HG02840 (cell line): ENCODE measurements at regions not wholly inside any gene's neighbourhood (a gene's known extent, or its start where the extent isn't known, plus 50 kb on each side); places are given as distances from the start of the nearest gene placed in this dataset.
"Not testable (repeated sequence)": the region's sequence is repeated elsewhere in the genome, so short reads cannot be mapped to it uniquely, and the experiment has no call there.

Experiments
- ATAC-seq: cut with Tn5 transposase; IDR thresholded peaks from one replicate; pipeline ENCODE4 v1.9.1; 2021; ENCODE audit warnings: mild to moderate bottlenecking, moderate library complexity, moderate number of reproducible peaks; ENCODE audit not compliant: unreplicated experiment, low FRiP score

GRCh38 chr12:13526185-13526921 is 329.8 kb downstream of the EMP1 start:
- ATAC-seq: not testable (repeated sequence)

- ATAC-seq: no peak
These were observed 327.2 kb downstream of the EMP1 start for GRCh38 chr12:13523536-13524307.

GRCh38 chr12:13518034-13518433 is 321.5 kb downstream of the EMP1 start:
- not testable (repeated sequence) for ATAC-seq

GRCh38 chr12:13509740-13510139 is 313.2 kb downstream of the EMP1 start:
- ATAC-seq: no peak

GRCh38 chr12:13505636-13506035 is 309.1 kb downstream of the EMP1 start:
- no peak for ATAC-seq

- ATAC-seq: no peak
These were observed 308.7 kb downstream of the EMP1 start for GRCh38 chr12:13505224-13505623.

- ATAC-seq: no peak
These were observed 308.2 kb downstream of the EMP1 start for GRCh38 chr12:13504736-13505135.

- ATAC-seq: no peak
These were observed 307.5 kb downstream of the EMP1 start for GRCh38 chr12:13504074-13504473.

GRCh38 chr12:13503094-13503835 is 306.7 kb downstream of the EMP1 start:
- no peak for ATAC-seq

- ATAC-seq: no peak
These were observed 302.5 kb downstream of the EMP1 start for GRCh38 chr12:13499008-13499407.

GRCh38 chr12:13496111-13496510 is 299.6 kb downstream of the EMP1 start:
- no peak for ATAC-seq

- no peak for ATAC-seq
These were observed 292.7 kb downstream of the EMP1 start for GRCh38 chr12:13489246-13489645.

- ATAC-seq: no peak
These were observed 290.8 kb downstream of the EMP1 start for GRCh38 chr12:13487326-13487725.

GRCh38 chr12:13486794-13487193 is 290.3 kb downstream of the EMP1 start:
- ATAC-seq: no peak

GRCh38 chr12:13478650-13479181 is 282.2 kb downstream of the EMP1 start:
- no peak for ATAC-seq

GRCh38 chr12:13474381-13474780 is 277.9 kb downstream of the EMP1 start:
- no peak for ATAC-seq

- ATAC-seq: peak; percentile 97
These were observed 276.2 kb downstream of the EMP1 start for GRCh38 chr12:13472690-13473089.

GRCh38 chr12:13471471-13471870 is 274.9 kb downstream of the EMP1 start:
- no peak for ATAC-seq

GRCh38 chr12:13465635-13466034 is 269.1 kb downstream of the EMP1 start:
- ATAC-seq: no peak

- ATAC-seq: no peak
These were observed 266.7 kb downstream of the EMP1 start for GRCh38 chr12:13463189-13463588.

- ATAC-seq: no peak
These were observed 265.9 kb downstream of the EMP1 start for GRCh38 chr12:13462450-13462849.
